ENCODE measurements at regions not wholly inside any gene's neighbourhood (a gene's known extent, or its start where the extent isn't known, plus 50 kb on each side); places are given as distances from the start of the nearest gene placed in this dataset.

GRCh38 chr2:37838541-37839167 is 86.4 kb upstream of the RMDN2 start:
- DNase-seq (ENCODE audit: low read depth) = no peak

- DNase-seq (ENCODE audit: low read depth) = no peak
These were observed 85.1 kb upstream of the RMDN2 start for GRCh38 chr2:37839991-37840390.

GRCh38 chr2:37842732-37843440 is 82.2 kb upstream of the RMDN2 start:
- no peak for DNase-seq (ENCODE audit: low read depth)

- no peak for DNase-seq (ENCODE audit: low read depth)
These were observed 81.5 kb upstream of the RMDN2 start for GRCh38 chr2:37843556-37843955.

GRCh38 chr2:37846207-37846606 is 78.9 kb upstream of the RMDN2 start:
- DNase-seq (ENCODE audit: low read depth) = no peak

- DNase-seq (ENCODE audit: low read depth) = no peak
These were observed 77.3 kb upstream of the RMDN2 start for GRCh38 chr2:37847792-37848191.

- DNase-seq (ENCODE audit: low read depth) = no peak
These were observed 76.6 kb upstream of the RMDN2 start for GRCh38 chr2:37848451-37848850.

GRCh38 chr2:37849911-37850310 is 75.2 kb upstream of the RMDN2 start:
- no peak for DNase-seq (ENCODE audit: low read depth)

GRCh38 chr2:37851428-37851827 is 73.7 kb upstream of the RMDN2 start:
- no peak for DNase-seq (ENCODE audit: low read depth)

GRCh38 chr2:37851828-37852584 is 73.1 kb upstream of the RMDN2 start:
- no peak for DNase-seq (ENCODE audit: low read depth)

- DNase-seq (ENCODE audit: low read depth) = no peak
These were observed 72.5 kb upstream of the RMDN2 start for GRCh38 chr2:37852585-37853014.

GRCh38 chr2:37854676-37855282 is 70.3 kb upstream of the RMDN2 start:
- no peak for DNase-seq (ENCODE audit: low read depth)

- DNase-seq (ENCODE audit: low read depth) = no peak
These were observed 69.6 kb upstream of the RMDN2 start for GRCh38 chr2:37855283-37856041.

- no peak for DNase-seq (ENCODE audit: low read depth)
These were observed 68.9 kb upstream of the RMDN2 start for GRCh38 chr2:37856101-37856751.

GRCh38 chr2:37857575-37858399 is 67.3 kb upstream of the RMDN2 start:
- DNase-seq (ENCODE audit: low read depth) = no peak

- no peak for DNase-seq (ENCODE audit: low read depth)
These were observed 66.7 kb upstream of the RMDN2 start for GRCh38 chr2:37858400-37858711.

GRCh38 chr2:37858725-37859267 is 66.3 kb upstream of the RMDN2 start:
- DNase-seq (ENCODE audit: low read depth) = no peak

GRCh38 chr2:37862620-37863019 is 62.5 kb upstream of the RMDN2 start:
- no peak for DNase-seq (ENCODE audit: low read depth)

GRCh38 chr2:37864217-37864616 is 60.9 kb upstream of the RMDN2 start:
- no peak for DNase-seq (ENCODE audit: low read depth)

GRCh38 chr2:37865640-37866039 is 59.4 kb upstream of the RMDN2 start:
- DNase-seq (ENCODE audit: low read depth) = no peak
